ENCODE measurements at regions not wholly inside any gene's neighbourhood (a gene's known extent, or its start where the extent isn't known, plus 50 kb on each side); places are given as distances from the start of the nearest gene placed in this dataset.

GRCh38 chr3:103515116-103515515 is 1080.3 kb downstream of the ZPLD1 start:
- TF ChIP-seq CTCF (IDR thresholded peaks at IDR 0.05) = no peak
- no peak for TF ChIP-seq POLR2A (IDR thresholded peaks at IDR 0.05)
